ENCODE measurements at regions not wholly inside any gene's neighbourhood (a gene's known extent, or its start where the extent isn't known, plus 50 kb on each side); places are given as distances from the start of the nearest gene placed in this dataset.
"Not testable (repeated sequence)": the region's sequence is repeated elsewhere in the genome, so short reads cannot be mapped to it uniquely, and the experiment has no call there.

DNA sequence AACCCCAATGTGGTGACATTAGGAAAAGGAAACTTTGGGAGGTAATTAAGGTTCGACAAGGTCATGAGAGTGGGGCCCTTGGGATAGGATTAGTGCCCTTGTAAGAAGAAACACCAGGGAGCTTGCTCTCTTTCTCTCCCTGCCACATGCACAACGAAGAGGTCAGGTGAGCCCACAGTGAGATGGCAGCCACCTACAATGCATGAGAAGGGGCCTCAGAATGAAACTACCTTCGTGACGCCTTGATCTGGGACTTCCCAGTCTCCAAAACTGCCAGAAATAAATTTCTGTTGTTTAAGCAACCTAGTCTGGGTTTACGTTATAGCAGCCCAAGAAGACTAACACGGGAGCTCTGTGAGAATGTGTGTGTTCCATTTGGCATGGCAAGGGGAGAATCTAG, 682.8 kb downstream of the PRIM2 start:
- DNase-seq; H3K4me1 Mint-ChIP-seq (ENCODE audit: low read depth, unreplicated experiment); H3K9me3 Mint-ChIP-seq (ENCODE audit: low read depth, unreplicated experiment); H3K27ac Mint-ChIP-seq (ENCODE audit: unreplicated experiment); H3K36me3 Mint-ChIP-seq (ENCODE audit: insufficient read depth, unreplicated experiment); BruUV-seq (replicated peaks); intact Hi-C loops (cut with micrococcal nuclease; ENCODE audit: unreplicated experiment); H3K27me3 Mint-ChIP-seq (ENCODE audit: unreplicated experiment); H3K4me3 Mint-ChIP-seq (ENCODE audit: low read depth, unreplicated experiment): not testable (repeated sequence)
- CTCF ChIA-PET = interaction anchor here (0.6 kb wide), 1 partner anchor 39 kb away, joined by 4 read pairs; no protein-coding TSS in a partner anchor

DNA sequence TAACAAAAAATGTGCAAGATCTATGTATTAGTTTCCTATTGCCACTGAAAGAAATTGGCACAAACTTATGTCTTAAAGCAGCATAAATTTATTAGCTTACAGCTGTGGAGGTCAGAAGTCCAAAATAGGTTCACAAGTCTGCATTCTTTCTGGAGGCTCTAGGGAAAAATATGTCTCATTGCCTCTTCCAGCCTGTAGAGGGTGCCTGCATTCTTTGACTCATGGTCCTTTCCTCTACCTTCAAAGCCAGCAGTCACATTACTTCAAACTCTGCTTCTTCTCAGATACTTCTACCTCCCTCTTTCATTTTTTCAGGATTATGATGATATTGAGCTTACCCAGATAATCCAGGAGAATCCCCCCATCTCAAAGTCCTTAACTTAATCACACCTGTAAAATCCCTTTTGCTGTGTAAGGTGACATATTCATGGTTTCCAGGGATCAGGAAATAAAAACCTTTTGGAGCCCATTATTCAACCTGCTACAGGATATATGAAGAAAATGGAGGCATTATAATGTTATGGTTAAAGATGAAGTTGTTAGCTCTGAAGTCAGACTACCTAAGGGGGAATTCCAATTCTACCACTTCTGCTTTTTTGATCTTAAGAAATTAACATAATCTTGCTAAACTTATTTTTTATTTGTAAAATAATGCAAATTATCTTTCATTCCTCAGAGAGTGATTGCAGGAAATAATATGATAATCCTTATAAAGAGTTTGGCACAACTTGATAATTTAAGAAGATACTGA, 686.2 kb downstream of the PRIM2 start:
- H3K27ac Mint-ChIP-seq (ENCODE audit: unreplicated experiment); DNase-seq; H3K9me3 Mint-ChIP-seq (ENCODE audit: low read depth, unreplicated experiment); BruUV-seq (replicated peaks); H3K36me3 Mint-ChIP-seq (ENCODE audit: insufficient read depth, unreplicated experiment); CTCF ChIA-PET; H3K4me3 Mint-ChIP-seq (ENCODE audit: low read depth, unreplicated experiment); H3K4me1 Mint-ChIP-seq (ENCODE audit: low read depth, unreplicated experiment); H3K27me3 Mint-ChIP-seq (ENCODE audit: unreplicated experiment); intact Hi-C loops (cut with micrococcal nuclease; ENCODE audit: unreplicated experiment): not testable (repeated sequence)

DNA sequence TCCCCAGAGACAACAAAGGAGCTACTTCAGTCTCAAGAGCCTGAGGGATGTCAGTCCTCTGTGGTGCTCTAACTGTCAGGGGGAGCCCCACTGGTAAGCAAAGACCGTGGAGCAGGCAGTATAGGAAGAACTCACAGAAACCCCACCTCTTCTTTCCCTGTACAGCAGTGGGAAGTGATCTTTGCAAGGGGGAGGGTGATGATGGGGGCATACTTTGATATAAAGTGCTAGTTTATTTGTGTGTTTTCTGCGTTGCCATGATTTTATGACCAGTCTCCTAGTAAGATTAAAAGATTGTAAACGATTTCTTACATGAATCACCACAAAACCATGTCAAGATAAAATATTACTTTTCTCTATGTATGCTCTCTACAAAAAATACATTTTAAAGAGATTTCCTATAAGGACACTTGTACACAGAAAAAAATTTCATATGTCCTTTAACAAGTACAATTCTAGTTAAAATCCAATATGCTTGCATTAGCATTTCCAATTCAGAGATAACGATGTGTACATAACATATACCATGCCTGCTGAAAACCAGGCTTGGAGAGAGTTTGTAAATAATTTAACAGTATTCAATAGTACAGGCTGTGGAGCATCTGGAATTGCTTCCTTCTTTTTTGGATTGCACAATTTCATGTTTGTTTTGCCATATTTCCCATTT, 690.0 kb downstream of the PRIM2 start:
- H3K4me3 Mint-ChIP-seq (ENCODE audit: low read depth, unreplicated experiment); intact Hi-C loops (cut with micrococcal nuclease; ENCODE audit: unreplicated experiment); H3K27me3 Mint-ChIP-seq (ENCODE audit: unreplicated experiment); CTCF ChIA-PET; H3K36me3 Mint-ChIP-seq (ENCODE audit: insufficient read depth, unreplicated experiment); BruUV-seq (replicated peaks); H3K9me3 Mint-ChIP-seq (ENCODE audit: low read depth, unreplicated experiment); DNase-seq; H3K4me1 Mint-ChIP-seq (ENCODE audit: low read depth, unreplicated experiment); H3K27ac Mint-ChIP-seq (ENCODE audit: unreplicated experiment): not testable (repeated sequence)

DNA sequence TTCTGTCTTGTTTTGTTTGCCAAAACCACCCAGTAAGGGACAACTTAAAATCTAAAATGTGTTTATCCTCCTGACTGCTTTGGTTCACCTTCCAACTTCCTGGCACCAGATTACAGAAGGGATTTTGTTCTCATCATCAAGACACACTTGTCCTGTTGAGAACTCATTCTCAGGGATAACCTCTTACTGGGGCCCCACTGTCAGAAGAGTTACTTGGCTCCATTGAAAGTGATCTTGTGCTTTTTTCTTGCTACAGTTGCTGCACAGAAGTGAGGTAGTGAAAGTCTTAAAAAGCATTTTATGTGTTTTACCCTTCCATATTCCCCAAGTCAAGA, 690.5 kb downstream of the PRIM2 start:
- DNase-seq; intact Hi-C loops (cut with micrococcal nuclease; ENCODE audit: unreplicated experiment); CTCF ChIA-PET; H3K36me3 Mint-ChIP-seq (ENCODE audit: insufficient read depth, unreplicated experiment); H3K4me3 Mint-ChIP-seq (ENCODE audit: low read depth, unreplicated experiment); BruUV-seq (replicated peaks); H3K9me3 Mint-ChIP-seq (ENCODE audit: low read depth, unreplicated experiment); H3K4me1 Mint-ChIP-seq (ENCODE audit: low read depth, unreplicated experiment); H3K27me3 Mint-ChIP-seq (ENCODE audit: unreplicated experiment); H3K27ac Mint-ChIP-seq (ENCODE audit: unreplicated experiment): not testable (repeated sequence)

DNA sequence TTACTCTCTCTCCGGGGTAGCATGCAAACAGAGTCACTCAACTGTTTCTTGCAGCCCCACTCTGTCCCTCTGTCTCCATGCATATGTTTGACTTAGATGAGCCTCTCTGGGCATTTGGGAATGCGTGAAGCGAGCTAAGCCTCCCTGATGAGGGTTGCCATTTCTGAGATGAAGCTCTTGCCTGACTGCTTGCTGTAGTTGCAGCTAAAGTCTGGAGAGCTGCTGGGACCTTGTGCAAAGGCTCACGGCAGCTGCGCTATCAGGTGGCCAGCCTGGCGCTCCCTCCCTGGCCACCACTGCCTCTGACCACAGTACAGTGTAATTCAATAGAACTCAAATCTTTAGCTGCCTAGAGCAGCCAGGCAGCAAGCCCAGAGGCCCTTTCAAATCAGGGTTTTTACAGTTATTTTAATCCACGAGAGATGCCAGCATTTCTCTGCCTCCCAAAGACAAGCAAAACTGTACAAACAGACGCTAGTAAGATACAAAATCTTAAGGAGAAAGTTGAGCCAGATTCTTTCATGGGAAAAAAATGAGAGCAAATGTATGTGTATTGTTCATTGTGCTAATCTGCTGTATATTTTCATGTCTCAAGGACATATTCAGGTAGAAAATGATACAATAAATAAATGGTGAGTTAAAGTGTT, 694.6 kb downstream of the PRIM2 start:
- BruUV-seq (replicated peaks); intact Hi-C loops (cut with micrococcal nuclease; ENCODE audit: unreplicated experiment); H3K36me3 Mint-ChIP-seq (ENCODE audit: insufficient read depth, unreplicated experiment); H3K27ac Mint-ChIP-seq (ENCODE audit: unreplicated experiment); H3K9me3 Mint-ChIP-seq (ENCODE audit: low read depth, unreplicated experiment); CTCF ChIA-PET; H3K27me3 Mint-ChIP-seq (ENCODE audit: unreplicated experiment); H3K4me3 Mint-ChIP-seq (ENCODE audit: low read depth, unreplicated experiment); H3K4me1 Mint-ChIP-seq (ENCODE audit: low read depth, unreplicated experiment); DNase-seq: not testable (repeated sequence)

DNA sequence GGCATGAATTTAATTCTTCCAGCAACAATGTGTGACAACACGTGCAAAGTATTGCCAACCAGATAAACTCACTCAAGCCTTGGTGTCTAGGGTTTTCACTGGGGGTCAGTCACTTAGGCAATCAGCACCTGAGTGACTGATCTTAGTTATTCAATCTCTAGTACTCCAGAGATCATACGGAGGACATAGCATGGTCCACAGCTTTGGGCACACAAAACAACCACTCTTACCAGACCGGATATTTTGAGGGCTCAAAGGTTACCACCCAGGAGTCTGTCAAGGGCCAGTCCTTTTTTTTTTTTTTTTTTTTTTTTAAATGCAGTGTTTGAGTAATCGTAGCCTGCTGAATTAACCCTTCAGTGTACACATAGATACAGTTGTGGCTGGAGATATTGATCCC, 699.2 kb downstream of the PRIM2 start:
- H3K27me3 Mint-ChIP-seq (ENCODE audit: unreplicated experiment); DNase-seq; BruUV-seq (replicated peaks); H3K9me3 Mint-ChIP-seq (ENCODE audit: low read depth, unreplicated experiment); H3K4me1 Mint-ChIP-seq (ENCODE audit: low read depth, unreplicated experiment); intact Hi-C loops (cut with micrococcal nuclease; ENCODE audit: unreplicated experiment); H3K36me3 Mint-ChIP-seq (ENCODE audit: insufficient read depth, unreplicated experiment); H3K4me3 Mint-ChIP-seq (ENCODE audit: low read depth, unreplicated experiment); CTCF ChIA-PET; H3K27ac Mint-ChIP-seq (ENCODE audit: unreplicated experiment): not testable (repeated sequence)

DNA sequence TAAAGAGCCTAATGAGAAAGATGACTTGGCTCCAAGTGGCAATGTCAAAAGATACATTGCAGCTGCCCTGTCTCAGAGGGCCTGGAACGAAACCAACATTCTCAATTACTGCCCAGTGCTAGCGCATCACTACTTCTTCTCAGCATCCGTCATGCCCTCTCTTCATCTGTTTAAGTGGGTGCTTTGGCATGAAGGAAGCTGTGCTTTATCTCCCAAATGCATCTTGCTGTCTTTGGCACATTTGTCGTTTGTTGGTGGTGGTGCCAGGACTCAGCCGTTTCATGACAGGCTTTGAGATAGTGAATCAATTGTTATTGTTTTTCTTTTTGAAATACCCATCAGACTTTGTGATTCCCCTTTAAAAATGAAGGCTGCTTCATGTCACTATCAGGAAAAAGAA, 710.8 kb downstream of the PRIM2 start:
- intact Hi-C loops (cut with micrococcal nuclease; ENCODE audit: unreplicated experiment); H3K36me3 Mint-ChIP-seq (ENCODE audit: insufficient read depth, unreplicated experiment); H3K27me3 Mint-ChIP-seq (ENCODE audit: unreplicated experiment); H3K27ac Mint-ChIP-seq (ENCODE audit: unreplicated experiment); DNase-seq; CTCF ChIA-PET; H3K9me3 Mint-ChIP-seq (ENCODE audit: low read depth, unreplicated experiment); BruUV-seq (replicated peaks); H3K4me1 Mint-ChIP-seq (ENCODE audit: low read depth, unreplicated experiment); H3K4me3 Mint-ChIP-seq (ENCODE audit: low read depth, unreplicated experiment): not testable (repeated sequence)

DNA sequence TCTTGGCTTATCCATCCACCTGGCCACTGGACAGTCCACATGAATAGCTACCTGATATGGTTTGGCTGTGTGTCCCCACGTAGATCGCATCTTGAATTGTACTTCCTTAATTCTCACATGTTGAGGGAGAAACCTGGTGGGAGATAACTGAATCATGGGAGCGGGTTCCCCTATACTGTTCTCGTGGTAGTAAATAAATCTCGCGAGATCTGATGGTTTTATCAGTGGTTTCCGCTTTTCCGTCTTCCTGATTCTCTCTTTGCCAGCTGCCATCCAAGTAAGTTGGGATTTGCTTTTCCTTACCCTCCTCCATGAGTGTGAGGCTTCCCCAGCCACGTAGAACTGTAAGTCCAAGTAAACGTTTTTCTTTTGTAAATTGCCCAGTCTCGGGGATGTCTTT, 720.8 kb downstream of the PRIM2 start:
- CTCF ChIA-PET; BruUV-seq (replicated peaks); H3K27me3 Mint-ChIP-seq (ENCODE audit: unreplicated experiment); H3K27ac Mint-ChIP-seq (ENCODE audit: unreplicated experiment); H3K4me3 Mint-ChIP-seq (ENCODE audit: low read depth, unreplicated experiment); H3K9me3 Mint-ChIP-seq (ENCODE audit: low read depth, unreplicated experiment); H3K36me3 Mint-ChIP-seq (ENCODE audit: insufficient read depth, unreplicated experiment); DNase-seq; intact Hi-C loops (cut with micrococcal nuclease; ENCODE audit: unreplicated experiment); H3K4me1 Mint-ChIP-seq (ENCODE audit: low read depth, unreplicated experiment): not testable (repeated sequence)

DNA sequence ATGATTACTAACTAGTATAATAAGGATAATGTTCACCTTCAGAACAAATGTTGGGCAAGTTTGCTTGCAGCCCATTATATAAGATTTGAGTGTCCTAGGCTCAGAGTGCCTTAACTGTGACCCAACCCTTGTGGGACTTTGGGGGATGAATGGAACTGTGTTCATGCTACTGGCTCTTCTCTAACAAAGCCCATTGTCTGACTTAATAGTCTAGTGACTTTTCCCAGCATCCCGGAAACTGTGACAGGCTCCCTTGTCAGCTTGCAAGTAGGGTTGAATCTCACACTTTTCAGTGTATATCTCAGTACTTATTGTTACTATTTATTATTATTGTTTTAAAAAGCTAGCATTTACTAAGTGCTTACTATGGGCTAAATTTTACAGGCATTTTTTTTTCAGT, 729.2 kb downstream of the PRIM2 start:
- H3K9me3 Mint-ChIP-seq (ENCODE audit: low read depth, unreplicated experiment); H3K27me3 Mint-ChIP-seq (ENCODE audit: unreplicated experiment); intact Hi-C loops (cut with micrococcal nuclease; ENCODE audit: unreplicated experiment): not testable (repeated sequence)

DNA sequence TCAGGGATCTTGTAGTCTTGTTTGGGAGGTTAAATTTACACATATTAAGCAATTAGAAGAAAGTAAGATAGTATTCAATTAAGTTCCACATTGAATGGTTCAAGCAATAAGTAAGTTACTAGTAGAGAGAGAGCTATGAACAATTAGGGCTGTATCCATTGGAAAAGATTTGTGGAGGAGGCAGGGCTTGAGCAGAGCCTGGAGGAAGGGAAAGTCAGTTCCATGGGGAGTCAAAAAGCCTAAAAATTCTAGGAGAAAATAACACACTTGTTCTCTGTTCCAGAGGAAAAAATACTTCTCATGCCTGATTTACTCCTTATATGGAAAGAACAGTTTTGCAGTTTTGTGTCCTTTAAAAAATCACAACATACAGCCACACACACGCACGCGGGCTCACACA, 730.0 kb downstream of the PRIM2 start:
- H3K4me3 Mint-ChIP-seq (ENCODE audit: low read depth, unreplicated experiment); H3K27ac Mint-ChIP-seq (ENCODE audit: unreplicated experiment); CTCF ChIA-PET; H3K9me3 Mint-ChIP-seq (ENCODE audit: low read depth, unreplicated experiment); intact Hi-C loops (cut with micrococcal nuclease; ENCODE audit: unreplicated experiment); H3K27me3 Mint-ChIP-seq (ENCODE audit: unreplicated experiment); H3K36me3 Mint-ChIP-seq (ENCODE audit: insufficient read depth, unreplicated experiment); DNase-seq; BruUV-seq (replicated peaks); H3K4me1 Mint-ChIP-seq (ENCODE audit: low read depth, unreplicated experiment): not testable (repeated sequence)

More for the DNA sequence above, 729.2 kb downstream of the PRIM2 start:
- CTCF ChIA-PET; BruUV-seq (replicated peaks); H3K27ac Mint-ChIP-seq (ENCODE audit: unreplicated experiment); H3K4me3 Mint-ChIP-seq (ENCODE audit: low read depth, unreplicated experiment); H3K4me1 Mint-ChIP-seq (ENCODE audit: low read depth, unreplicated experiment); H3K36me3 Mint-ChIP-seq (ENCODE audit: insufficient read depth, unreplicated experiment); DNase-seq: not testable (repeated sequence)
